Keratinocyte (primary cell): ENCODE measurements at regions not wholly inside any gene's neighbourhood (a gene's known extent, or its start where the extent isn't known, plus 50 kb on each side); places are given as distances from the start of the nearest gene placed in this dataset.

Experiments used
- DNase-seq: peaks from one replicate; pipeline ENCODE4 v3.0.0-alpha.2; 2011; ENCODE audit warnings: low read depth, missing footprints, low spot score
- FAIRE-seq: peaks from 2 replicates; lab custom pipeline; 2011; peaks lifted over from hg19 to GRCh38; lab: Jason Lieb, UNC
- H2AFZ ChIP-seq: 2 replicates; pipeline ENCODE4 v1.6.0; 2012; ENCODE audit warnings: low read length, control low read depth, inconsistent platforms; ENCODE audit not compliant: control insufficient read depth
- H3K27ac ChIP-seq: 2 replicates; pipeline ENCODE4 v1.5.1; 2011; ENCODE audit warnings: low read length; ENCODE audit not compliant: control insufficient read depth, insufficient read depth
- H3K27me3 ChIP-seq: 3 replicates; pipeline ENCODE4 v1.6.0; 2011; ENCODE audit warnings: low read length; ENCODE audit not compliant: control insufficient read depth, insufficient read depth; ENCODE audit errors: extremely low read depth
- H3K36me3 ChIP-seq, 2 experiments: 2 replicates in 1 of 2; 3 replicates in 1 of 2; pipeline ENCODE4 v1.5.1; 2011; ENCODE audit warnings: low read length in 2 of 2, mild to moderate bottlenecking in 1 of 2; ENCODE audit not compliant: control insufficient read depth in 2 of 2, insufficient read depth in 2 of 2; ENCODE audit errors: extremely low read depth in 1 of 2
- H3K4me1 ChIP-seq: 3 replicates; pipeline ENCODE4 v1.5.1; 2011; ENCODE audit warnings: low read length; ENCODE audit not compliant: control insufficient read depth, insufficient read depth; ENCODE audit errors: extremely low read depth
- H3K4me2 ChIP-seq: 3 replicates; pipeline ENCODE4 v1.6.0; 2011; ENCODE audit warnings: low read depth, low read length; ENCODE audit not compliant: control insufficient read depth, insufficient read depth; ENCODE audit errors: extremely low read depth
- H3K4me3 ChIP-seq, 3 experiments: fragments of 200-600 bp in 1 of 3; sonication (generic) in 1 of 3; 2 replicates in 2 of 3; 3 replicates in 1 of 3; pipeline ENCODE4 v1.5.1; 2011 to 2016; ENCODE audit warnings: low read length in 3 of 3, mild to moderate bottlenecking in 3 of 3, control low read depth in 2 of 3, inconsistent platforms in 1 of 3, low read depth in 1 of 3, mixed read lengths in 1 of 3, mixed run types in 1 of 3, moderate library complexity in 1 of 3; ENCODE audit not compliant: control insufficient read depth in 2 of 3, insufficient read depth in 2 of 3; ENCODE audit errors: extremely low read depth in 1 of 3
- H3K79me2 ChIP-seq: 2 replicates; pipeline ENCODE4 v1.6.0; 2012; ENCODE audit warnings: low read length; ENCODE audit not compliant: control insufficient read depth, insufficient read depth
- H3K9ac ChIP-seq: 3 replicates; pipeline ENCODE4 v1.6.0; 2011; ENCODE audit warnings: low read length; ENCODE audit not compliant: control insufficient read depth, insufficient read depth; ENCODE audit errors: extremely low read depth
- H3K9me1 ChIP-seq: 3 replicates; pipeline ENCODE4 v1.6.0; 2011; ENCODE audit warnings: low read length; ENCODE audit not compliant: control insufficient read depth, insufficient read depth; ENCODE audit errors: extremely low read depth
- H3K9me3 ChIP-seq: 2 replicates; pipeline ENCODE4 v1.5.1; 2012; ENCODE audit warnings: low read depth, low read length; ENCODE audit not compliant: control insufficient read depth
- H4K20me1 ChIP-seq: 3 replicates; pipeline ENCODE4 v1.6.0; 2011; ENCODE audit warnings: low read length; ENCODE audit not compliant: control insufficient read depth, insufficient read depth; ENCODE audit errors: extremely low read depth
- CTCF ChIP-seq, 3 experiments: IDR thresholded peaks in 1 of 3; conservative IDR thresholded peaks in 1 of 3; optimal IDR thresholded peaks in 1 of 3; 2 replicates in 2 of 3; 3 replicates in 1 of 3; pipeline versions ENCODE3 to v1.5.1; 2011; ENCODE audit warnings: low read length in 3 of 3, mild to moderate bottlenecking in 3 of 3, moderate library complexity in 2 of 3, control low read depth in 1 of 3, inconsistent platforms in 1 of 3; ENCODE audit not compliant: insufficient read depth in 2 of 3; ENCODE audit errors: extremely low read depth in 1 of 3
- EZH2 ChIP-seq: IDR thresholded peaks from one replicate; pipeline ENCODE4 v1.6.1; 2012; ENCODE audit warnings: inconsistent platforms, mild to moderate bottlenecking, low read length, moderate library complexity
- dilution Hi-C: fragments of 300-500 bp; cut with MboI; formaldehyde crosslinking; loops from one replicate; pipeline ENCODE4 v1.7.0; 2020; ENCODE audit warnings: low sequenced_read_pairs; ENCODE audit not compliant: extremely low pct_ligation_motif_present

GRCh38 chr5:91684625-91685024, 301.5 kb upstream of the ARRDC3 start:
- no peak overlapping the region for H3K27ac ChIP-seq
- no peak for FAIRE-seq
- no peak overlapping the region for H2AFZ ChIP-seq
- no peaks in the 10 kb centered on the region for H3K79me2 ChIP-seq
- H3K36me3 ChIP-seq, result no peaks in the 10 kb centered on the region
- no peaks in the 10 kb centered on the region for H4K20me1 ChIP-seq
- H3K9me3 ChIP-seq, result no peaks in the 10 kb centered on the region
- TF ChIP-seq CTCF (optimal IDR thresholded peaks at IDR 0.05 in 1 of 3, IDR thresholded peaks at IDR 0.05 in 1 of 3, conservative IDR thresholded peaks at IDR 0.05 in 1 of 3; ENCODE audit: extremely low read depth in 1 of 3, insufficient read depth in 2 of 3, low read length in 3 of 3), result no peak
- no peak for TF ChIP-seq EZH2
- H3K4me2 ChIP-seq, result no peak overlapping the region
- DNase-seq, result no peak
- no peaks in the 10 kb centered on the region for H3K9me1 ChIP-seq
- no peak overlapping the region for H3K4me3 ChIP-seq
- H3K27me3 ChIP-seq, result no peaks in the 10 kb centered on the region
- dilution Hi-C loops, result no loop called here
- no peak overlapping the region for H3K9ac ChIP-seq
- H3K4me1 ChIP-seq, result no peaks in the 10 kb centered on the region

- no peak for FAIRE-seq
- H2AFZ ChIP-seq, result no peak overlapping the region
Measured at GRCh38 chr5:91670563-91670962, 287.4 kb upstream of the ARRDC3 start.

More at GRCh38 chr5:91670563-91670962, 287.4 kb upstream of the ARRDC3 start:
- DNase-seq, result no peak
- Histone ChIP-seq H3K27ac (no peak overlapping the region), H3K36me3 (no peaks in the 10 kb centered on the region), H3K4me2 (no peak overlapping the region), H3K27me3 (no peaks in the 10 kb centered on the region), H3K9ac (no peak overlapping the region), H3K4me1 (no peaks in the 10 kb centered on the region), H3K4me3 (no peak overlapping the region), H3K9me3 (no peaks in the 10 kb centered on the region), H3K79me2 (no peaks in the 10 kb centered on the region), H4K20me1 (no peaks in the 10 kb centered on the region), H3K9me1 (no peaks in the 10 kb centered on the region)
- no peak for TF ChIP-seq CTCF (optimal IDR thresholded peaks at IDR 0.05 in 1 of 3, IDR thresholded peaks at IDR 0.05 in 1 of 3, conservative IDR thresholded peaks at IDR 0.05 in 1 of 3; ENCODE audit: extremely low read depth in 1 of 3, insufficient read depth in 2 of 3, low read length in 3 of 3)
- dilution Hi-C loops, result no loop called here
